Erythroblast (primary cell): ENCODE measurements at regions not wholly inside any gene's neighbourhood (a gene's known extent, or its start where the extent isn't known, plus 50 kb on each side); places are given as distances from the start of the nearest gene placed in this dataset.

Experiments
- DNase-seq, 2 experiments: peaks; one replicate each; lab custom pipeline; 2025; lab: John Stamatoyannopoulos, UW
- GATA1 ChIP-seq: IDR thresholded peaks from 2 replicates; pipeline ENCODE4 v1.6.1; 2011; ENCODE audit warnings: low read depth, mild to moderate bottlenecking, control low read depth, low read length, moderate library complexity
- POLR2A ChIP-seq: IDR thresholded peaks from 2 replicates; pipeline ENCODE4 v1.6.1; 2011; ENCODE audit warnings: mild to moderate bottlenecking, low read length

DNA sequence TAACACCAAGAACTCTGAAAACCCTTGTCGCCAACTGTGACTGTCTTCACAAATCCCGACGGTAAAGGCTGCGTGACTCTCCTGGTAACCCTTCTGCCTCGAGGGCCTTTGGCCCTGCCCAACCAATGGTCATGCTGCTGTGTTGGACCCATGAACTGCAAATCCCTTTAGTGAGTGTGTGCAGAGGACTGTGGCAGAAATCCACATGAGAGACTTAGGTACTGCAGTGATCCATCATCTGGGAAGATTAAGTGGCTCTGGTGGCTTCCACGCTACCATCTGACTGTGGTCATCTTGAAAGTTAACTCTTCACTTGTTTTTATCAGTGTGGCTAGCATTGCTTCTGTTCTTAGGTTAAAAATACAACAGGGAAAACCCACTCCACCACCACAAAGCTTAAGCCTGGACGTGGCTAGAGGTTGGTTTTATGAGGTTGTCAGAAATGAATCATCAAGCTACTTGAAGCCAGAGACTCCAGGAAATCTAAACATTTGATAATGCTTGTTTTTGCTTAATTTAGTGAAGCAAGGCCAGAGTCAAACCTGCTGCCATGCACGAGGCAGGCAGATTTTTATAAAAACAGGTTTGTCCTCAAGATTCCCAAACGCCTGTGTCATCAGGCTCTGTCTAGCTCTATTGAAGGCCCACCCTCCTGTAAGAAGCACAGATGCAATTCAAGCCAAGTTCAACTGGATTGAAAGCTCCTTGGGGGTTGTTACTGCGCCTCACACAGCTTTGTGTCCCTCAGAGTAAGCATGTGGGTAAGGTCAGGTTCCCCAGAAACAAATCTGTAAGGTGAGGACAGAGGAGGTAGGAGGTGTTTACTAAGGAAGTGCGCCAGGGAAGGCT is 52.7 kb upstream of the ERCC6L2 start:
- no peak for DNase-seq
- no peak for TF ChIP-seq POLR2A
- TF ChIP-seq GATA1, result no peak

DNA sequence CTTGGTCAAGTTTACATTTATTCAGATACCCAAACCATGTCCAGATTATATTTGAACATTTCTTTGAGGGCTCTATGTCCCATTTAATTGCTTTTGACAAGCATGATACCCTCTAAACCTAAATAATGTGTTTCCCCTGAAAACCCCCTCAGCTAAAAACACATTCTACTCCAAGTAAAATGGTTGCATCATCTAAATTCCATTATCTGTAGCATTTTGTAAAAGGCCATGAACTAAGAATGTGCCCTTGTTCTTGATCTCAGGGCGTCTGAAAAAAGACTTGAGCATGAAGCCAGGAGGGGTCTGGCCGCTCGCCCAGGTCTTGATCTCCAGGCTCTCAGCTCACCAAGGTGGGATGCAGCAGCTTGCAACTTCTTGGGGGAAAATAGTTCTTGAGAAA is 53.5 kb upstream of the ERCC6L2 start:
- TF ChIP-seq POLR2A (no peak), GATA1 (no peak)
- DNase-seq, result no peak

DNA sequence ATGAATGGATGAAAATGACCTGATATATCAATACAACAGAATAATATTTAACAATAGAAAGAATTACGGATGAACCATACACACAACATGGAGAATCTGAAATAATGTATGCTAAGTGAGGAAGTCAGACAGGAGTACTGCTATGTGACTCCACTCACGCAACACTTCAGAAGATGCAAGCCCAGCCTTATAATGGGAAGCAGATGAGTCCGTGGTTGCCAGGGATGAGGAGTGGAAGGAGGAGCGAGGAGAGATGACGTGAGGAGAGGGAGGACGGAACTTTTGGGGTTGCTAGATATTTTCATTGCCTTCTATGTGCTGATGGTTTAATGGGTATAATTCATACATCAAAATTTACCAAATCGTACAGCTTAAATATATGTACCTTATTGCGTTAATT is 55.4 kb upstream of the ERCC6L2 start:
- no peak for TF ChIP-seq POLR2A
- TF ChIP-seq GATA1, result no peak
- no peak for DNase-seq

DNA sequence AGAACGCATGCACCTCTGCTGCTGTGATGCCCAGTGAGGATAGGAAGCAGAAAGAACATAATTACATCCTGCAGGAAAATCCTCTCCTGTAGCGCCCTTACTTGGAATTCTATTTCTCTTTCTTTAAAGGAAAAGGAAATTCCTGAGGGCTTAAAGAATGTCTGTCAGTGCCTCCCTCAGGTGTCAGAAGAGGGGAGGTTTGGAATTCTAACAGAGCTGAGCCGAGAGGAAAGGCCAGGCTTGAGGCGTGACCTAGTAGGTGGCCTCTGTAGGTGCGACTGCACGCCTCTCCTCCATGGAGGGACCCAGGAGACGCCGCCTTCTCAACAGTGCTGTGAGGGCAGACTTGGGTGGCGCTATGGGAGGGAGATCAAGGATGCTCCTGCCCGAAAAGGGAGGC is 55.9 kb upstream of the ERCC6L2 start:
- no peak for TF ChIP-seq GATA1
- no peak for TF ChIP-seq POLR2A
- no peak for DNase-seq

DNA sequence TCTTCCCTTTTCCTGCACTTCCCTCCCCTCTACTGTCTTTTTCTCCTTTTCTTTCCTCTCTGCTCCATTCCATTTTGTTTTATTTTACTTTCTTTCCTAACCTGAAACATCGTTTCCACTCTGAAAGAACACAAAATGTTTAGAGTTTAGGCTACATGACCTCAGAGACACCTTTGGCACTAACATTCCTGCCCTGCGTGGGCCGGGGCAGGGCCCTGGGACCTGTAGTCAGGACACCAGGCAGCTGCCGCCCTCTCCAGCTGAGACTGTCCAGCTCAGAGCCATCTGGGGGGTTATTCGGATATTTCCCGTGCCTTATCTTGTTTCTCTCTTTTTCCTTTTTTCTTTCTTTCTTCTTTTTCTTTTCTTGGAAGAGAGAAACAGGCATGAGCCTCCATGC is 58.3 kb upstream of the ERCC6L2 start:
- no peak for DNase-seq
- TF ChIP-seq POLR2A, result no peak
- TF ChIP-seq GATA1, result no peak

DNA sequence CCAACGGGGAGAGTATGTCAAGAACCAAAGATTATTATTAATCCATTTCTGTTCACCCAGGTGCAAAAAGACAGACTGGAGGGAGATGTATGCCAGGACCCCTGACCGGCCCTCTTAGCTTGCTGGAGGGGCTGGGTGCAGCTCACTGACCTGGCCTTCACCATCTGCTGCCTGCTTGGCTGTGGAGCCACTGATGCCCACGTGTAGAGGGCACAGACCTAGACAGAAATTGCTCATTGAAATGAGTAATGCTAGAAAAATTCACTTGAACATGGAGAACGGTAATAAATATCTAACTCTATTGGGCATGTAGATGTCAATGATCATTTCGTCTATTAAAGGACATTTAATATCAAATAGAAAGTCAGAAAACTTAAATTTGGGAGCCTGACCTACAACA is 58.8 kb upstream of the ERCC6L2 start:
- DNase-seq, result no peak

DNA sequence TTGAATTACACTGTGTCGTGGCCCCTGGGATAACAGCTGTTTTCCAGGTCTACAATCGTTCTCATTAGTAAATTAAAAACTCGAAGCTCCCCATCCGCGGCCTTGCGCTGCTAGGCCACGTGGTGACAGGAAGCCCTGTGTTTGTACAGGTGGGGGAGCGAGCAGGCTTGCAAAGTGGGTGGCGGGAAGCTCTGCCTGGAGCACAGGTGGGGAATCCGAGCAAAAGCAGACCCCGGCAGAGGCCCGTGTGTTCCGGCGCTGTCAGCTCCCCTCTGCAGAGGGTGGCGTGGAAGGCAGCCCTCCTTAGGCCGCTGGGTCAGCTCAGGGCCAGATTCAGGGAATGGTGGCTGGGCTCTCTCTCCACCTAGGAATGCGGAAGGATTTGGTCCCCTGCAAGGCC is 59.5 kb upstream of the ERCC6L2 start:
- no peak for DNase-seq
- TF ChIP-seq POLR2A (no peak), GATA1 (no peak)

More for the DNA sequence above, 58.8 kb upstream of the ERCC6L2 start:
- TF ChIP-seq GATA1 (no peak), POLR2A (no peak)

DNA sequence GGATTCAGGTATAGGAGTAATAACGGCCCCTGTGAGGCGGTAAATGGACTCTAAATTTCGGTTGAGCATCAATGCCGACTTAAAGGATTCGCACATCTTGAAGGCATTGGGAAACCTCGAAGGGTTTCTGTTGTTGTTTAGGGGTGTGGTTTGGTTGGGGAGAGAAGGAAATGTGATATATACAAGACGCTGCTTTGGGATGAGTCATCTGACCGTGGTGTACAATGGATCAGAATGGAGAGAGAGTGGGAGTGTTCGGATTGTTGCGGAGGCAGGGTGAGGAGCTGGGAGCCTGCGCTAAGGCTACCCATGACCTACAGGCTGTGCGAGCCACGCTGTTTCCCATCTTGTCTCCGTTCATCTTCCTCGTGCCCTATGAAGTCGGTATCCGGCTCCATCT is 60.4 kb upstream of the ERCC6L2 start:
- TF ChIP-seq POLR2A (no peak), GATA1 (no peak)
- no peak for DNase-seq

DNA sequence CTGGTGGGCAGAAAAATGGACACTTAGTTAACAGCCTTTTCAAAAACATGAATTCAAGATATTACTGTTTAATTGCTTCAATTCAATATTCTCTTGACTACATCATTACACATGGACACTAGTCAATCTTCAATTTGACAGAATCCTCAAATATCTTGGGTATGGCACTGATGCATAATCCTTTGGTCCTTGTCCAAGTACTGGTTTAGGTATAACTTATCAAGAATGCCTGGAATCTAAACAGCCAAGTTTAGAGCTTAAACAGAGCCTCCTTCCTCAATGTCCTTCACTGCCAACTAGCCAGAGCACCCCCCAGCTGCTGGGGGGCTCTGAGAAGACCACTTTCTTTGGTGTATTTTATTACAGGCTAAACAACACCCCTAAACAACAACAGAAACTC is 61.6 kb upstream of the ERCC6L2 start:
- TF ChIP-seq POLR2A (no peak), GATA1 (no peak)

DNA sequence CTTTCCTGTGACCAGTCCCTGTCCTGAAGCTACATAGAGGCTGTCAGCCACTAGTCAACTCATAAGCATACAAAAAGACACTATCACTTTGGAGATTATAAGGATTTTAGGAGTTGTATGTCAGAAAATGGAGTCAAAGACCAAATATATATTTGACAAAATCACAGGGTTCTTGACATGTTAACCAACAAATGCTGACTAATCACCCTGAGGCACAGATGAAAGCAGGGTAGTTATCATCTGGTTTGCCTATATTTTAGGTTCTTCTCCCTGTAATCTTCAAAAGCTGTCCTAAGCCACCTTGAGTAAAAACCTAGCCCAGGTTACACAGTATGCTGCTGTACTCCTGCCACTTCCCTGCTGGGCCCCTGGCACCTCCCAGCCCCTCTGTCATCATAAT is 64.7 kb upstream of the ERCC6L2 start:
- no peak for DNase-seq
- TF ChIP-seq POLR2A (no peak), GATA1 (no peak)

More for the DNA sequence above, 61.6 kb upstream of the ERCC6L2 start:
- no peak for DNase-seq

DNA sequence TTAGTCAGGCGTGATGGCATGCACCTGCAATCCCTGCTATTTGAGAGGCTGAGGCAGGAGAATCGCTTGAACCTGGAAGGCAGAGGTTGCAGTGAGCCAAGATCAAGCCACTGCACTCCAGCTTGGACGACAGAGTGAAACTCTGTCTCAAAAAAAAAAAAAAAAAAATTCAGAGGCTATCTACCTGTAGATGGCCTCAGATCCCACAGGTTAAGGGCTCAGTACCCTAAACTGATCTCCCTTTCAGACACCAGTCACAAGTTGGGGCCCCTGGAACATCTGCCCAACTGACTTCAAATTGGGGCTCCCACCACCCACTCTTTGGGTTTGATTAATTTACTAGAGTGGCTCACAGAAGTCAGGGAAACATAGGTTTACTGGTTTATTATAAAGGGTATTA is 65.4 kb upstream of the ERCC6L2 start:
- TF ChIP-seq POLR2A, result no peak
- no peak for TF ChIP-seq GATA1
- DNase-seq, result no peak

DNA sequence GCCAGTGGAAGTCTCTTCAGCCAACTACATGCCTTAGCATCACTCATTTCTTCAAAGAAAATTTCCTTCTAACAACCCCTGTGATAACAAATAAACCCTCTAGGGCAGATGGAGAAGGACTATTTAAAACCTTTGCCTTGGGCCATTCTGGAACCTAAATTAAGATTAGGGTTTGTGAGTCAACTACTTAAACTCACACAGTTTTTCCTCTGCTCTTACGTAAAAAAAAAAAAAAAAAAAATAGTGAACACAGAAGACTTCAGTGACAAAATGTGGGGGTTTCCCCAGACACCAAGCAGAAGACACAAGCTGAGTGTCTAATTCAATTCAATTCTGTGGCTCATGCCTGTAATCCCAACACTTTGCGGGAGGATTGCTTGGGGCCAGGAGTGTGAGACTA is 65.8 kb upstream of the ERCC6L2 start:
- TF ChIP-seq GATA1, result no peak
- TF ChIP-seq POLR2A, result no peak

DNA sequence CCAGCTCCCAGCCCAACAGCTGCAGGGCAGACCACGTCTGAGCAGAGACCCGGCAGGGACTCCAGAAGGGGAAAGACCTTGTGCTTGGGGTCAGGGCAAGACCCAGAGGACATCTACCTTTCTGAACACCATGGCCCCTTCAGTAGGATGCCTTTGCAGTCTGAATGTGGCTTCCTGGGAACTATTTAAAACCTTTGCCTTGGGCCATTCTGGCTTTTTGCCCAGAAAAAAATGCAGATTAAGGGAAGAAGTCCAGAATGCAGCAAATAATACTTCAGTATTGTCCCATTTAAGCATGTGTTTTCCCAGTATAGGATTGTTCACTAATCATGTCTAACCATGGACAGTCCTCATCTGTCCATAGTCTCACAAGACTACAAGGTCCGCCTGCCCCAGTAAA is 67.5 kb upstream of the ERCC6L2 start:
- TF ChIP-seq POLR2A (no peak), GATA1 (no peak)
- no peak for DNase-seq

More for the DNA sequence above, 65.8 kb upstream of the ERCC6L2 start:
- no peak for DNase-seq

DNA sequence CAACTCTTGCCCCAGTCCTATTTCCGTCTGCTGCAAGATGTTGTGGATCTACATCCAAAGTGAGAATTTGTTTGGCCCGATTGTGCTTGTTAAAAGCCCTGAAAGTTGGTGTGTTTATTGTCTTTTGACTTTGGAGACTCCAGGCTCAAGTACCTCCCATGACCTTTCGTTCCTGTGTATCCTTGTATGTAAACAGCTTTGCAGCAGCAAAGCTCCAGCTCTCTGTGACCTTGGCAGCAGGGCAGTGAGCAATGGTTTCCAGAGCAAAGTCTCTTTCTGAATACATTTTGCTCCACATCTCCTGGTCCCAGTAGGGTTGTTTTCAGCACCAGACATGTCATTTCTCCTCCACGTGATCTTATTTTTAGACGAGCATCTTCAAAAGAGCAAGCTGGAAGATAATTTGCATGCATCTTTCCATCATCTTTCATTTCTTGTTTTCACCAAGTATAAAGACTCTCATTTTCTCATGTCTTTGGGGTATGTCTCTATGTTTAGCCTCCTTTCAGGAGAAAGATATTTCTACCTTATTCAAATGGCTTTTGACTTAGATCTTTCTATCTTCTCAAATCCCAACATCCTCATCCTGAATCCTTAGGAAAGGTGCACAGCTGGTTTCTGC is 68.1 kb upstream of the ERCC6L2 start:
- TF ChIP-seq POLR2A, result no peak
- TF ChIP-seq GATA1, result no peak

DNA sequence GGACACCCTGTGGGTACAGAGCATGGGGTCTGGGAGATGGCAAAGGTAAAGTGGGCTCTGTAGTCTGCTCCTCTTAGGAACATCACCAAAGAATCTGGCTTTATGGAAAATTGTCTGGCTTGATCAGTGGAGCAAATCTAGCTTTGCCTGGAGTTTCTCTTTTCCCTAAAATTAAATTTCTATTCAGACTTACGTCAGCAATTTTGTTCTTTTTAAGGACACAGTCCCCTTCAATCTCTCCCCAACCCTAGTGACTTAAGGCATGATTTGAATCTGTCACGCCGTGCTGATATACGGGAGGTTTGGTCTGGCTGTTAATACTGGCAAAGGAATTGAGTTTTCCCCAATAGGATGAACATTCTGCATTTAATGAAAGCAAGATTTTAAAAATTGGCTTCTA is 72.3 kb upstream of the ERCC6L2 start:
- no peak for DNase-seq
- TF ChIP-seq GATA1 (no peak), POLR2A (no peak)

More for the DNA sequence above, 68.1 kb upstream of the ERCC6L2 start:
- no peak for DNase-seq
